H9 (cell line): ENCODE measurements at regions not wholly inside any gene's neighbourhood (a gene's known extent, or its start where the extent isn't known, plus 50 kb on each side); places are given as distances from the start of the nearest gene placed in this dataset.

Experiments used
- DNase-seq: peaks from one replicate; pipeline ENCODE4 v3.0.0-alpha.2; 2017
- H2AFZ ChIP-seq: one replicate; pipeline ENCODE4 v1.6.1; 2013; ENCODE audit warnings: mild to moderate bottlenecking, low read length, control low read depth, moderate library complexity
- H2AK5ac ChIP-seq: 2 replicates; pipeline ENCODE4 v1.6.1; 2013; ENCODE audit warnings: low read length, control low read depth, mixed read lengths; ENCODE audit not compliant: insufficient read length
- H2BK120ac ChIP-seq: one replicate; pipeline ENCODE4 v1.6.1; 2013; ENCODE audit warnings: low read depth, mild to moderate bottlenecking, low read length, control low read depth, inconsistent platforms; ENCODE audit not compliant: poor library complexity, severe bottlenecking
- H2BK12ac ChIP-seq: 2 replicates; pipeline ENCODE4 v1.6.1; 2013; ENCODE audit warnings: low read length, control low read depth, mixed read lengths, low read depth; ENCODE audit not compliant: insufficient read length
- H2BK15ac ChIP-seq: 2 replicates; pipeline ENCODE4 v1.6.1; 2013; ENCODE audit warnings: low read depth, low read length, control low read depth
- H2BK20ac ChIP-seq: one replicate; pipeline ENCODE4 v1.6.1; 2013; ENCODE audit warnings: low read depth, mild to moderate bottlenecking, low read length, control low read depth, inconsistent platforms; ENCODE audit not compliant: poor library complexity, severe bottlenecking
- H2BK5ac ChIP-seq: 2 replicates; pipeline ENCODE4 v1.6.1; 2013; ENCODE audit warnings: low read length, control low read depth, mixed read lengths; ENCODE audit not compliant: insufficient read length
- H3K14ac ChIP-seq: 2 replicates; pipeline ENCODE4 v1.6.1; 2013; ENCODE audit warnings: low read length, control low read depth; ENCODE audit not compliant: insufficient read depth
- H3K18ac ChIP-seq: 2 replicates; pipeline ENCODE4 v1.6.1; 2013; ENCODE audit warnings: low read depth, mild to moderate bottlenecking, mixed read lengths, low read length, control low read depth; ENCODE audit not compliant: insufficient read length
- H3K23ac ChIP-seq: 2 replicates; pipeline ENCODE4 v1.6.1; 2013; ENCODE audit warnings: low read length, control low read depth, mixed read lengths, low read depth; ENCODE audit not compliant: insufficient read length
- H3K23me2 ChIP-seq: 2 replicates; pipeline ENCODE4 v1.6.1; 2013; ENCODE audit warnings: low read depth, mild to moderate bottlenecking, mixed read lengths, low read length, control low read depth; ENCODE audit not compliant: insufficient read length, poor library complexity, severe bottlenecking
- H3K27ac ChIP-seq: 2 replicates; pipeline ENCODE4 v1.5.1; 2013; ENCODE audit warnings: low read length, control low read depth, mixed read lengths, low read depth; ENCODE audit not compliant: insufficient read length
- H3K27me3 ChIP-seq: 2 replicates; pipeline ENCODE4 v1.6.1; 2013; ENCODE audit warnings: low read length, control low read depth, inconsistent platforms; ENCODE audit not compliant: insufficient read depth
- H3K4ac ChIP-seq: 2 replicates; pipeline ENCODE4 v1.6.1; 2013; ENCODE audit warnings: low read depth, mild to moderate bottlenecking, control low read depth, inconsistent platforms, low read length, moderate library complexity
- H3K4me1 ChIP-seq: 2 replicates; pipeline ENCODE4 v1.6.1; 2013; ENCODE audit warnings: low read length, control low read depth, inconsistent platforms; ENCODE audit not compliant: insufficient read depth
- H3K4me2 ChIP-seq: 2 replicates; pipeline ENCODE4 v1.6.1; 2013; ENCODE audit warnings: low read length, control low read depth, mixed read lengths; ENCODE audit not compliant: insufficient read length, insufficient read depth
- H3K56ac ChIP-seq: 2 replicates; pipeline ENCODE4 v1.6.1; 2013; ENCODE audit warnings: low read depth, mild to moderate bottlenecking, mixed read lengths, low read length, control low read depth; ENCODE audit not compliant: insufficient read length
- H3K79me1 ChIP-seq: 2 replicates; pipeline ENCODE4 v1.6.1; 2013; ENCODE audit warnings: low read depth, mild to moderate bottlenecking, moderate library complexity, low read length, control low read depth, inconsistent platforms; ENCODE audit not compliant: insufficient read depth, poor library complexity, severe bottlenecking
- H3K79me2 ChIP-seq: 2 replicates; pipeline ENCODE4 v1.6.1; 2013; ENCODE audit warnings: low read length, control low read depth, inconsistent platforms; ENCODE audit not compliant: insufficient read depth
- H3K9ac ChIP-seq: 2 replicates; pipeline ENCODE4 v1.6.1; 2013; ENCODE audit warnings: low read length, control low read depth, mixed read lengths; ENCODE audit not compliant: insufficient read length; ENCODE audit errors: extremely low read depth
- H3K9me3 ChIP-seq: one replicate; pipeline ENCODE4 v1.6.1; 2013; ENCODE audit warnings: low read depth, low read length, inconsistent platforms; ENCODE audit not compliant: control insufficient read depth
- H3T11ph ChIP-seq: one replicate; pipeline ENCODE4 v1.6.1; 2013; ENCODE audit warnings: mild to moderate bottlenecking, low read length, control low read depth, inconsistent platforms
- H4K20me1 ChIP-seq: one replicate; pipeline ENCODE4 v1.6.1; 2013; ENCODE audit not compliant: control insufficient read depth, insufficient read length, insufficient read depth
- H4K5ac ChIP-seq: 2 replicates; pipeline ENCODE4 v1.6.1; 2013; ENCODE audit warnings: low read depth, mild to moderate bottlenecking, mixed read lengths, low read length, control low read depth; ENCODE audit not compliant: insufficient read length
- H4K8ac ChIP-seq: replicated peaks from 2 replicates; pipeline ENCODE4 v1.6.1; 2013; ENCODE audit warnings: low read length, control low read depth, mixed read lengths, low read depth; ENCODE audit not compliant: insufficient read length
- H4K91ac ChIP-seq: 2 replicates; pipeline ENCODE4 v1.6.1; 2013; ENCODE audit warnings: low read depth, mild to moderate bottlenecking, moderate library complexity, mixed read lengths, low read length, control low read depth; ENCODE audit not compliant: insufficient read length
- H3K27ac Mint-ChIP-seq, 3 experiments: 2 replicates in 2 of 3; 3 replicates in 1 of 3; pipeline ENCODE4 v1.8.0; 2020 to 2021; ENCODE audit warnings: mixed read lengths in 3 of 3, mild to moderate bottlenecking in 1 of 3, moderate library complexity in 1 of 3
- H3K27me3 Mint-ChIP-seq: 2 replicates; pipeline ENCODE4 v1.8.0; 2021; ENCODE audit warnings: low read depth, mild to moderate bottlenecking, moderate library complexity, mixed read lengths
- H3K36me3 Mint-ChIP-seq, 3 experiments: 2 replicates in 2 of 3; 3 replicates in 1 of 3; pipeline ENCODE4 v1.8.0; 2020 to 2021; ENCODE audit warnings: low read depth in 3 of 3, mixed read lengths in 3 of 3; ENCODE audit not compliant: insufficient read depth in 1 of 3
- H3K4me1 Mint-ChIP-seq, 2 experiments: 2 replicates each; pipeline ENCODE4 v1.8.0; 2020; ENCODE audit warnings: mixed read lengths in 2 of 2
- H3K4me3 Mint-ChIP-seq, 2 experiments: 2 replicates in 1 of 2; 3 replicates in 1 of 2; pipeline ENCODE4 v1.8.0; 2020 to 2021; ENCODE audit warnings: mild to moderate bottlenecking in 2 of 2, mixed read lengths in 2 of 2, moderate library complexity in 1 of 2
- H3K9me3 Mint-ChIP-seq, 2 experiments: 2 replicates in 1 of 2; 3 replicates in 1 of 2; pipeline ENCODE4 v1.8.0; 2020; ENCODE audit warnings: mild to moderate bottlenecking in 2 of 2, mixed read lengths in 2 of 2, moderate library complexity in 1 of 2
- CTCF ChIP-seq: fragments of 200-600 bp; sonication (generic); conservative IDR thresholded peaks from 3 replicates; pipeline ENCODE4 v1.8.0; 2021; ENCODE audit warnings: antibody characterized with exemption, mild to moderate bottlenecking
- WGBS: extraction: QIAGEN DNeasy Blood & Tissue Kit; methylation state at CpG from one replicate; pipeline ENCODE4 v1.1.7; 2013; ENCODE audit warnings: missing lambda C conversion rate, low lambda C conversion rate, mixed read lengths; ENCODE audit not compliant: insufficient read length; ENCODE audit errors: extremely low coverage; 5-methylcytosine and 5-hydroxymethylcytosine counted together

DNA sequence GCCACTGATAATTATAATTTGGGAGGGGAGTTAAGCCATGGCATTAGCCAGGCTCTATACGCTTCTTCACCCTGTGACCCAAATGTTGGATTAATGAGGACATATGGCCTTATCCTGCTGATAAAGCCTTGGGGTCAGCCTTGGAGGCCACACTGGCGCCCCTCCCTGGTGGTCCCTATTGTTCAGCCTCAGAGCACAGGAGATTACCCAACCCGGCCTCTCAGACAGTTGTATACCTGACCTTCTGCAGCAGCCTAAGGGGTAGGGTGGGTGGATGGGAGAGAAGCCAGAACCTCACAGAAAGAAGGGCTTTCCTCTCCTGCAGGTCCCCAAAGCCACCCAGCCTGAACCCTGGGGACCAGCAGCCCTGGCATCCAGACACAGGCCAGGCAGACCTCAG, 76.8 kb downstream of the LINC00237 start:
- Histone ChIP-seq H2BK120ac (no peak overlapping the region), H3K23ac (no peak overlapping the region), H4K5ac (no peak overlapping the region), H3K23me2 (no peaks in the 10 kb centered on the region), H3K14ac (no peak overlapping the region), H3K18ac (no peak overlapping the region), H3K9me3 (no peaks in the 10 kb centered on the region), H3K79me2 (no peaks in the 10 kb centered on the region), H2AFZ (no peak overlapping the region), H3K4me2 (no peak overlapping the region), H3K79me1 (no peaks in the 10 kb centered on the region), H3K9ac (no peak overlapping the region), H4K8ac (no peak overlapping the region), H2BK20ac (no peak overlapping the region), H3T11ph (no peak overlapping the region), H3K27ac (no peak overlapping the region), H3K56ac (no peak overlapping the region), H4K20me1 (no peaks in the 10 kb centered on the region), H2BK12ac (no peak overlapping the region), H3K27me3 (no peaks in the 10 kb centered on the region), H3K4ac (no peak overlapping the region), H2BK5ac (no peak overlapping the region), H2BK15ac (no peak overlapping the region), H2AK5ac (no peak overlapping the region), H3K4me1 (no peaks in the 10 kb centered on the region), H4K91ac (no peak overlapping the region)
- no peaks in the 10 kb centered on the region; a peak in 1 of 7 replicates for H3K36me3 Mint-ChIP-seq
- H3K4me3 Mint-ChIP-seq = no peak overlapping the region
- no peak for DNase-seq
- peak; percentile 22; the same call in 1 of the 3 replicates for TF ChIP-seq CTCF
- peaks cover 2% of the 10 kb centered on the region; the same call in 1 of the 2 replicates for H3K27me3 Mint-ChIP-seq
- peaks cover 5 to 14% of the 10 kb centered on the region in 2 experiments for H3K4me1 Mint-ChIP-seq
- H3K9me3 Mint-ChIP-seq = no peaks in the 10 kb centered on the region
- no peak overlapping the region for H3K27ac Mint-ChIP-seq
- no CpG with 5 or more reads among the region's 3 CpGs for WGBS
